ENCODE measurements at regions not wholly inside any gene's neighbourhood (a gene's known extent, or its start where the extent isn't known, plus 50 kb on each side); places are given as distances from the start of the nearest gene placed in this dataset.

DNA sequence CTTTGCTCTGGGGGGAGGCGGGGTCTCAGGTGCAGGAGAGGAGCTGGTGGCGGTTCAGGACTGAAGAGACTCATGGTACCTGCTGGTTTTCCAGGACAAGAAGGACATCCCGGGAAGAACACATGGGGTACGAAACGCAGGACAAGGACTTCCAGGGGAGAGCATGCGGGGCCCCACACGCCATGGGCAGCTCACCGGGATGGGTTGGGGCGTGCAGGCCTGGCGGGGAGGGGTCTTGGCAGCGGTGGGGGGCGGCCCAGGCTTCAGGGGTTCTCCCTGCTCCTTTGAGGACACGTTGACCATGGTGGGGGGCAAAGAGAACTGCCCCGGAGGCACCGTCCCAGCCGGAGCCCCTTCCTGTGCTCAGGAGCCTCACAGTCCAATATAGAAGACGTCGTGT, 673.2 kb downstream of the BRD1 start:
- TF ChIP-seq, protein P1, sequence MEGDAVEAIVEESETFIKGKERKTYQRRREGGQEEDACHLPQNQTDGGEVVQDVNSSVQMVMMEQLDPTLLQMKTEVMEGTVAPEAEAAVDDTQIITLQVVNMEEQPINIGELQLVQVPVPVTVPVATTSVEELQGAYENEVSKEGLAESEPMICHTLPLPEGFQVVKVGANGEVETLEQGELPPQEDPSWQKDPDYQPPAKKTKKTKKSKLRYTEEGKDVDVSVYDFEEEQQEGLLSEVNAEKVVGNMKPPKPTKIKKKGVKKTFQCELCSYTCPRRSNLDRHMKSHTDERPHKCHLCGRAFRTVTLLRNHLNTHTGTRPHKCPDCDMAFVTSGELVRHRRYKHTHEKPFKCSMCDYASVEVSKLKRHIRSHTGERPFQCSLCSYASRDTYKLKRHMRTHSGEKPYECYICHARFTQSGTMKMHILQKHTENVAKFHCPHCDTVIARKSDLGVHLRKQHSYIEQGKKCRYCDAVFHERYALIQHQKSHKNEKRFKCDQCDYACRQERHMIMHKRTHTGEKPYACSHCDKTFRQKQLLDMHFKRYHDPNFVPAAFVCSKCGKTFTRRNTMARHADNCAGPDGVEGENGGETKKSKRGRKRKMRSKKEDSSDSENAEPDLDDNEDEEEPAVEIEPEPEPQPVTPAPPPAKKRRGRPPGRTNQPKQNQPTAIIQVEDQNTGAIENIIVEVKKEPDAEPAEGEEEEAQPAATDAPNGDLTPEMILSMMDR (IDR thresholded peaks at IDR 0.05) = no peak
- no peak for TF ChIP-seq POLR2AphosphoS5 (IDR thresholded peaks at IDR 0.05; ENCODE audit: low read depth, low read length)

Measured in Panc1 (cell line).